NCI-H748 (cell line): ENCODE measurements at regions not wholly inside any gene's neighbourhood (a gene's known extent, or its start where the extent isn't known, plus 50 kb on each side); places are given as distances from the start of the nearest gene placed in this dataset.
A peak's percentile ranks its signal among the peaks of the same experiment; 100 is the strongest.

Experiments
- DNase-seq: peaks from one replicate; lab custom pipeline; 2025; ENCODE audit not compliant: unreplicated experiment; lab: John Stamatoyannopoulos, UW

- no peak for DNase-seq
Measured at GRCh38 chr5:82414041-82414388, 135.9 kb upstream of the RPS23 start.

- no peak for DNase-seq
Measured at GRCh38 chr5:82413302-82414040, 135.3 kb upstream of the RPS23 start.

GRCh38 chr5:82408033-82408432 lies 129.9 kb upstream of the RPS23 start:
- DNase-seq: no peak

- no peak for DNase-seq
Measured at GRCh38 chr5:82406205-82406773, 128.1 kb upstream of the RPS23 start.

- DNase-seq: peak; percentile 14
Measured at GRCh38 chr5:82405618-82406204, 127.6 kb upstream of the RPS23 start.

GRCh38 chr5:82405161-82405560 lies 127.0 kb upstream of the RPS23 start:
- DNase-seq: no peak

- DNase-seq: no peak
Measured at GRCh38 chr5:82404382-82404945, 126.3 kb upstream of the RPS23 start.

- DNase-seq: no peak
Measured at GRCh38 chr5:82403724-82404123, 125.6 kb upstream of the RPS23 start.

- DNase-seq: no peak
Measured at GRCh38 chr5:82403026-82403425, 124.9 kb upstream of the RPS23 start.

GRCh38 chr5:82399111-82399510 lies 121.0 kb upstream of the RPS23 start:
- no peak for DNase-seq

GRCh38 chr5:82397741-82398320 lies 119.7 kb upstream of the RPS23 start:
- DNase-seq: no peak

- peak; percentile 79 for DNase-seq
Measured at GRCh38 chr5:82396871-82397514, 118.8 kb upstream of the RPS23 start.

GRCh38 chr5:82396396-82396795 lies 118.2 kb upstream of the RPS23 start:
- DNase-seq: no peak

GRCh38 chr5:82393951-82394350 lies 115.8 kb upstream of the RPS23 start:
- no peak for DNase-seq

- no peak for DNase-seq
Measured at GRCh38 chr5:82390088-82390487, 111.9 kb upstream of the RPS23 start.

- DNase-seq: no peak
Measured at GRCh38 chr5:82389347-82389746, 111.2 kb upstream of the RPS23 start.

GRCh38 chr5:82388181-82388580 lies 110.0 kb upstream of the RPS23 start:
- DNase-seq: no peak

GRCh38 chr5:82387819-82388166 lies 109.6 kb upstream of the RPS23 start:
- no peak for DNase-seq

- DNase-seq: peak; percentile 98
Measured at GRCh38 chr5:82387001-82387818, 109.1 kb upstream of the RPS23 start.

- DNase-seq: no peak
Measured at GRCh38 chr5:82386576-82386975, 108.4 kb upstream of the RPS23 start.
